Fibroblast of pulmonary artery (primary cell): ENCODE measurements at regions not wholly inside any gene's neighbourhood (a gene's known extent, or its start where the extent isn't known, plus 50 kb on each side); places are given as distances from the start of the nearest gene placed in this dataset.

Experiments
- DNase-seq: peaks from one replicate; pipeline ENCODE4 v3.0.0-alpha.2; 2010; ENCODE audit warnings: low read depth
- H3K4me3 ChIP-seq: replicated peaks from 2 replicates; pipeline ENCODE4 v1.5.1; 2011; ENCODE audit warnings: low read depth, mild to moderate bottlenecking, control low read depth, low read length, moderate library complexity
- CTCF ChIP-seq: IDR thresholded peaks from 2 replicates; pipeline ENCODE4 v1.5.1; 2011; ENCODE audit warnings: mild to moderate bottlenecking, control low read depth, low read length, inconsistent platforms; ENCODE audit errors: missing control alignments

GRCh38 chr5:103918668-103919367 is 356.2 kb upstream of the NUDT12 start:
- peak; percentile 18 for DNase-seq
- TF ChIP-seq CTCF = no peak

DNA sequence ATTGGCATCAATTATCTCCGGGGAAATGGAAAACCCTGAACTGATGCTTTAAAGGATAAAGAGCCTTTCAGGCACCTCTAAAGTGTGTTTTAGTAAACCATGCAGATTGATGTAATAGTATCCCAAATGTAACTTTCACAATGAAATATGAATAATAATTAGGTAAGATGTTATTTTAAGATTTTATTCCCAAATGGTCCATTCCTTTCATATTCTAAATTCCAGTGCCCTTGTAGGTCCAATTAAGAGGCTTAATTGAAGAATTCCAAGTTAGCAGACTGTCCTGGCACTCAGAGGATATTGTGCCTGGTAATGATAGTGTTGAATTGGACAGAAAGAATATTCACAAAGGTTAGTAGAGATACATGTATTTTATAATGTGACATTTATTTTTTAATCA is 352.5 kb upstream of the NUDT12 start:
- TF ChIP-seq CTCF = no peak
- DNase-seq = no peak
- no peak overlapping the region for H3K4me3 ChIP-seq

More at GRCh38 chr5:103918668-103919367, 356.2 kb upstream of the NUDT12 start:
- no peak overlapping the region for H3K4me3 ChIP-seq

- no peak for DNase-seq
- no peak overlapping the region for H3K4me3 ChIP-seq
- no peak for TF ChIP-seq CTCF
Measured at GRCh38 chr5:103910786-103911185, 348.2 kb upstream of the NUDT12 start.

GRCh38 chr5:103910011-103910410 is 347.4 kb upstream of the NUDT12 start:
- TF ChIP-seq CTCF = no peak
- no peak for DNase-seq

DNA sequence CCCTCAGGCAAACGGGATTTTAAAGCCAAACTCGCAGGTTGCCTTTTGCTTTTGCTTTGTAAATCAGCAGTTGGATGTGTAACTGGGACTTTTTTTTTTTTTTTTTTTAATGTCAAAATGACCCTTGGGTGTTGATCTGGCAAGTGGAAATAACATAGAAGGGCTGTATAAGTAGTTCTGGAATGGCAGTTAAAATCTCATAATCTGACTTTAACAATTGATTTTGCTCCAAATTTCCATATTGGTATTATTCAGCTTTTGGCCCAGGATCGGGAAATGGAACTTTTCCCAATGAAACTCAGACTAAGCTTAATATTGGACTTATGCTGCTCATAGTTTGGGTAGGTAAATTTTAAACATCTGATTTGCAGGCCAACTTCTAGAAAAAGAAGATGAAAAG is 346.8 kb upstream of the NUDT12 start:
- no peak for TF ChIP-seq CTCF
- H3K4me3 ChIP-seq = no peak overlapping the region
- no peak for DNase-seq

More at GRCh38 chr5:103910011-103910410, 347.4 kb upstream of the NUDT12 start:
- H3K4me3 ChIP-seq = no peak overlapping the region

- DNase-seq = no peak
- TF ChIP-seq CTCF = no peak
- H3K4me3 ChIP-seq = no peak overlapping the region
Measured at GRCh38 chr5:103908336-103909080, 345.9 kb upstream of the NUDT12 start.
